HepG2 (cell line): ENCODE measurements at regions not wholly inside any gene's neighbourhood (a gene's known extent, or its start where the extent isn't known, plus 50 kb on each side); places are given as distances from the start of the nearest gene placed in this dataset.

Experiments
- ATAC-seq: fragments of 200-7000 bp; cut with Tn5 transposase; 3 replicates; pipeline ENCODE4 v1.9.1; 2020; ENCODE audit warnings: mild to moderate bottlenecking, moderate library complexity
- BruUV-seq: library from RNA; stranded (reverse); fragments of 400-500 nt; replicated peaks from 2 replicates; lab custom pipeline; 2021; lab: Mats Ljungman, UMichigan
- CTCF ChIA-PET: fragments of 300-600 bp; formaldehyde crosslinking; extraction: SDS; loops from one replicate; lab custom pipeline; 2021; ENCODE audit warnings: low total read pairs, inconsistent platforms, low intra/inter-chr PET ratio; lab: Yijun Ruan, JAX
- POLR2A ChIA-PET: fragments of 350-600 bp; sonication (Branson Sonifier 250); formaldehyde crosslinking; loops from one replicate; lab custom pipeline; 2020; ENCODE audit warnings: antibody characterized with exemption, inconsistent platforms; lab: Yijun Ruan, JAX
- DNase-seq: peaks from one replicate; pipeline ENCODE4 v3.0.0-alpha.2; 2015; ENCODE audit warnings: low spot score
- FAIRE-seq: peaks from 3 replicates; lab custom pipeline; 2011; peaks lifted over from hg19 to GRCh38; lab: Jason Lieb, UNC
- H2AFZ ChIP-seq: one replicate; pipeline ENCODE4 v1.6.1; 2011; ENCODE audit warnings: low read length, inconsistent platforms
- H3K27ac ChIP-seq: fragments of 300-600 bp; 3 replicates; pipeline ENCODE4 v1.8.0; 2011; ENCODE audit warnings: mixed run types, mild to moderate bottlenecking, mixed read lengths, low read length, inconsistent platforms; ENCODE audit not compliant: insufficient read depth; ENCODE audit errors: extremely low read length
- H3K27me3 ChIP-seq, 2 experiments: fragments of 200-600 bp in 1 of 2; 2 replicates in 1 of 2; 3 replicates in 1 of 2; pipeline versions ENCODE4 v1.6.0 to v1.8.0; 2011; ENCODE audit warnings: low read length in 2 of 2, mild to moderate bottlenecking in 2 of 2, moderate library complexity in 2 of 2, inconsistent platforms in 1 of 2; ENCODE audit not compliant: insufficient read depth in 2 of 2, control insufficient read depth in 1 of 2
- H3K36me3 ChIP-seq, 2 experiments: fragments of 200-600 bp in 1 of 2; replicated peaks in 1 of 2; 2 replicates in 1 of 2; 3 replicates in 1 of 2; pipeline versions ENCODE4 v1.5.1 to v1.8.0; 2011; ENCODE audit warnings: low read length in 2 of 2, inconsistent platforms in 1 of 2; ENCODE audit not compliant: insufficient read depth in 2 of 2, control insufficient read depth in 1 of 2
- H3K4me1 ChIP-seq: 2 replicates; pipeline ENCODE4 v1.5.1; 2012; ENCODE audit warnings: low read length, inconsistent platforms; ENCODE audit not compliant: insufficient read depth
- H3K4me2 ChIP-seq: 2 replicates; pipeline ENCODE4 v1.6.0; 2011; ENCODE audit warnings: low read depth, low read length, inconsistent platforms
- H3K4me3 ChIP-seq, 3 experiments: fragments of 200-600 bp in 1 of 3; sonication (generic), shearing (Covaris generic) in 1 of 3; replicated peaks in 1 of 3; 2 replicates each; pipeline ENCODE4 v1.5.1; 2011 to 2016; ENCODE audit warnings: low read length in 3 of 3, inconsistent platforms in 2 of 3, low read depth in 2 of 3, mild to moderate bottlenecking in 2 of 3, control low read depth in 1 of 3, mixed read lengths in 1 of 3; ENCODE audit not compliant: insufficient read depth in 1 of 3
- H3K79me2 ChIP-seq: one replicate; pipeline ENCODE4 v1.6.1; 2011; ENCODE audit warnings: low read length, inconsistent platforms; ENCODE audit not compliant: insufficient read depth
- H3K9ac ChIP-seq: 2 replicates; pipeline ENCODE4 v1.6.0; 2011; ENCODE audit warnings: mild to moderate bottlenecking, low read depth, low read length, inconsistent platforms; ENCODE audit not compliant: insufficient read depth
- H3K9me3 ChIP-seq: 2 replicates; pipeline ENCODE4 v1.5.1; 2012; ENCODE audit warnings: mild to moderate bottlenecking, low read length
- H4K20me1 ChIP-seq: 2 replicates; pipeline ENCODE4 v1.6.0; 2011; ENCODE audit warnings: inconsistent platforms, mild to moderate bottlenecking, low read length, moderate library complexity; ENCODE audit not compliant: insufficient read depth
- CEBPB ChIP-seq: IDR thresholded peaks from 2 replicates; pipeline ENCODE4 v1.6.1; 2011; ENCODE audit warnings: low read depth, low read length, improper control_type of control experiment, borderline replicate concordance
- PHF21A ChIP-seq: sonication (generic); formaldehyde crosslinking; IDR thresholded peaks from 2 replicates; pipeline ENCODE4 v1.5.0; 2020; ENCODE audit warnings: mild to moderate bottlenecking, missing genetic modification reagents
- PRMT3 ChIP-seq: sonication (generic); formaldehyde crosslinking; IDR thresholded peaks from 2 replicates; pipeline ENCODE4 v1.8.1; 2022; ENCODE audit warnings: low read depth, mild to moderate bottlenecking, moderate library complexity, missing genetic modification reagents, borderline replicate concordance
- SATB2 ChIP-seq: sonication (generic); formaldehyde crosslinking; IDR thresholded peaks from 2 replicates; pipeline ENCODE4 v1.5.0; 2020; ENCODE audit warnings: missing genetic modification reagents
- SNRNP70 ChIP-seq: fragments of 200-400 bp; formaldehyde crosslinking; IDR thresholded peaks from 2 replicates; pipeline ENCODE4 v1.6.1; 2017; ENCODE audit warnings: mild to moderate bottlenecking, low read depth, low read length, moderate library complexity
- ZNF510 ChIP-seq: sonication (generic); formaldehyde crosslinking; IDR thresholded peaks from 2 replicates; pipeline ENCODE4 v1.4.0; 2020; ENCODE audit warnings: low read depth, mild to moderate bottlenecking, missing genetic modification reagents
- ZNF674 ChIP-seq: sonication (generic); formaldehyde crosslinking; IDR thresholded peaks from 2 replicates; pipeline ENCODE4 v1.5.0; 2020; ENCODE audit warnings: low read depth, mild to moderate bottlenecking, missing genetic modification reagents
- WGBS: methylation state at CpG from one replicate; pipeline ENCODE4 v1.1.6; 2017; ENCODE audit warnings: low lambda C conversion rate; 5-methylcytosine and 5-hydroxymethylcytosine counted together
- in situ Hi-C: cut with HindIII; loops from 2 replicates; pipeline ENCODE4 v1.10.0; 2017; ENCODE audit warnings: low pct_unique_long_range_greater_than_20kb; ENCODE audit not compliant: extremely low pct_ligation_motif_present
- intact Hi-C: fragments of 100-400 bp; cut with micrococcal nuclease; formaldehyde crosslinking; loops from one replicate; pipeline ENCODE4 v1.10.0; 2022; ENCODE audit not compliant: unreplicated experiment
- TF ChIP-seq, protein P1 (sequence below): sonication (generic); formaldehyde crosslinking; IDR thresholded peaks from 2 replicates; pipeline ENCODE4 v1.5.1; 2020; ENCODE audit warnings: mild to moderate bottlenecking, moderate library complexity, missing genetic modification reagents

DNA sequence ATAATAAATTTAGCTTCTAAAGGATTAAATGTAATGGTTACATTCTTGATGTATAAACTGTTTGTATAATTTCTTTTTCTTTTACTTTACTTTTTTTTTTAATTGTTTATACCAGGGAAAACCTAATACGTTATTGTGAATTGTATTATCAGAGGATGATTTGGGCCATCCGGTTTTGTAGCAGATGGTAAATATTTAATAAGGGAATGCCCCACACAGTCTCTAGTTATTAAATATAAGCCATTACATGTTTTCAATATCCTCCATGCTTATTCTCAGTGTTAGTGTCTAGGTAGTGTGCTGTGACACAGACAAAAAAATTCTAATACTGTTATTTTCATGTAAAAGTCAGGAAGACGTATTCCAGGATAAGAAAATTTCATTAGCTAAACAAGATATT, 553.9 kb downstream of the ZNF804A start:
- no peaks in the 10 kb centered on the region for H4K20me1 ChIP-seq
- ATAC-seq (no peak), FAIRE-seq (no peak), DNase-seq (no peak)
- H3K9ac ChIP-seq, result no peak overlapping the region
- H3K4me1 ChIP-seq, result no peaks in the 10 kb centered on the region
- no peak overlapping the region for H3K4me3 ChIP-seq
- no peak overlapping the region for H2AFZ ChIP-seq
- intact Hi-C loops, result no loop called here
- H3K27ac ChIP-seq, result no peak overlapping the region
- H3K9me3 ChIP-seq, result no peaks in the 10 kb centered on the region
- 4% methylated on average over 3 of the region's 3 CpGs for WGBS
- CTCF ChIA-PET, result no interaction called here
- H3K27me3 ChIP-seq, result no peaks in the 10 kb centered on the region
- no peaks in the 10 kb centered on the region for H3K79me2 ChIP-seq
- no peak overlapping the region for H3K4me2 ChIP-seq
- TF ChIP-seq PHF21A (CRISPR knock-in tag) (no peak), ZNF510 (CRISPR knock-in tag) (no peak), SNRNP70 (no peak), ZNF674 (CRISPR knock-in tag) (no peak), PRMT3 (CRISPR knock-in tag) (no peak)
- TF ChIP-seq, protein P1, sequence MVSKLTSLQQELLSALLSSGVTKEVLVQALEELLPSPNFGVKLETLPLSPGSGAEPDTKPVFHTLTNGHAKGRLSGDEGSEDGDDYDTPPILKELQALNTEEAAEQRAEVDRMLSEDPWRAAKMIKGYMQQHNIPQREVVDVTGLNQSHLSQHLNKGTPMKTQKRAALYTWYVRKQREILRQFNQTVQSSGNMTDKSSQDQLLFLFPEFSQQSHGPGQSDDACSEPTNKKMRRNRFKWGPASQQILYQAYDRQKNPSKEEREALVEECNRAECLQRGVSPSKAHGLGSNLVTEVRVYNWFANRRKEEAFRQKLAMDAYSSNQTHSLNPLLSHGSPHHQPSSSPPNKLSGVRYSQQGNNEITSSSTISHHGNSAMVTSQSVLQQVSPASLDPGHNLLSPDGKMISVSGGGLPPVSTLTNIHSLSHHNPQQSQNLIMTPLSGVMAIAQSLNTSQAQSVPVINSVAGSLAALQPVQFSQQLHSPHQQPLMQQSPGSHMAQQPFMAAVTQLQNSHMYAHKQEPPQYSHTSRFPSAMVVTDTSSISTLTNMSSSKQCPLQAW (CRISPR knock-in tag), result no peak
- in situ Hi-C loops, result no loop called here
- no peaks in the 10 kb centered on the region for H3K36me3 ChIP-seq
- BruUV-seq, result no TSS peak
- POLR2A ChIA-PET, result no interaction called here

DNA sequence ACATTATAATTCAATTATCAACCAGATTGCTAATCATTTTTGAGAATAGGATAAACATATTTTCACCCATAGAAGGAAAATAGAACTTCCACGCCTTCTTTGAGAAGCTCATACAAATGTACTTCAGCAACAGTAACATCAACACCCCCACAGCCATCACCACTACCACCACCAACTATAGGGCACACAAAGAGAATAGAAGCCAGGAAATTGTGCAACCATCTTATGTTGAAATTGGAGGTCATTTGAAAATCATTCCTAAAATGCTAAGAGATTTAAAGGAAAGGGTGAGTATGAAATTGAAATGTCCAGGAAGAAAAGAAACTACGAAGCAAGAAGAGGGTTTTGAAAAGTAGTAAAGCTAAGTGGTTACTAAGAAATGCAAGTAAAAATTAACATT, 563.4 kb downstream of the ZNF804A start:
- no peaks in the 10 kb centered on the region for H3K79me2 ChIP-seq
- no peak overlapping the region for H3K27ac ChIP-seq
- FAIRE-seq (no peak), DNase-seq (no peak), ATAC-seq (no peak)
- H2AFZ ChIP-seq, result no peak overlapping the region
- no peaks in the 10 kb centered on the region for H4K20me1 ChIP-seq
- WGBS, result 13% methylated on average over 2 of the region's 2 CpGs
- CTCF ChIA-PET, result no interaction called here
- no peaks in the 10 kb centered on the region for H3K36me3 ChIP-seq
- H3K4me1 ChIP-seq, result no peaks in the 10 kb centered on the region
- intact Hi-C loops (no loop called here), in situ Hi-C loops (no loop called here)
- BruUV-seq, result no TSS peak
- H3K9me3 ChIP-seq, result no peaks in the 10 kb centered on the region
- H3K4me3 ChIP-seq, result no peak overlapping the region
- H3K9ac ChIP-seq, result no peak overlapping the region
- H3K27me3 ChIP-seq, result no peaks in the 10 kb centered on the region
- POLR2A ChIA-PET, result no interaction called here
- TF ChIP-seq SATB2 (no peak), CEBPB (peak; percentile 43)
- H3K4me2 ChIP-seq, result no peak overlapping the region
